BJ (cell line): ENCODE measurements at regions not wholly inside any gene's neighbourhood (a gene's known extent, or its start where the extent isn't known, plus 50 kb on each side); places are given as distances from the start of the nearest gene placed in this dataset.

Source experiments
- CTCF ChIA-PET: fragments of 350-600 bp; formaldehyde crosslinking; extraction: SDS; loops from one replicate; lab custom pipeline; 2021; ENCODE audit warnings: antibody characterized with exemption, inconsistent platforms; lab: Yijun Ruan, JAX
- POLR2A ChIA-PET: fragments of 300-600 bp; sonication (Branson Sonifier 250); formaldehyde crosslinking; extraction: SDS; loops from one replicate; lab custom pipeline; 2021; ENCODE audit warnings: antibody characterized with exemption; lab: Charles Lee
- DNase-seq: peaks from one replicate; pipeline ENCODE4 v3.0.0-alpha.2; 2011; ENCODE audit warnings: low read depth
- H3K27me3 ChIP-seq: 2 replicates; pipeline ENCODE4 v1.6.0; 2011; ENCODE audit warnings: low read length; ENCODE audit not compliant: control insufficient read depth, insufficient read depth
- H3K36me3 ChIP-seq: 2 replicates; pipeline ENCODE4 v1.5.1; 2011; ENCODE audit warnings: low read length; ENCODE audit not compliant: control insufficient read depth, insufficient read depth
- H3K4me3 ChIP-seq: 2 replicates; pipeline ENCODE4 v1.5.1; 2011; ENCODE audit warnings: low read depth, mild to moderate bottlenecking, control low read depth, low read length
- CTCF ChIP-seq: IDR thresholded peaks from 2 replicates; pipeline ENCODE4 v1.5.1; 2011; ENCODE audit warnings: low read depth, mild to moderate bottlenecking, control low read depth, inconsistent platforms, low read length, moderate library complexity; ENCODE audit not compliant: insufficient read depth

- TF ChIP-seq CTCF: no peak
- ChIA-PET POLR2A (no interaction called here), CTCF (no interaction called here)
Observed at GRCh38 chr1:83798965-83799364, 200.0 kb downstream of the TTLL7 start.

DNA sequence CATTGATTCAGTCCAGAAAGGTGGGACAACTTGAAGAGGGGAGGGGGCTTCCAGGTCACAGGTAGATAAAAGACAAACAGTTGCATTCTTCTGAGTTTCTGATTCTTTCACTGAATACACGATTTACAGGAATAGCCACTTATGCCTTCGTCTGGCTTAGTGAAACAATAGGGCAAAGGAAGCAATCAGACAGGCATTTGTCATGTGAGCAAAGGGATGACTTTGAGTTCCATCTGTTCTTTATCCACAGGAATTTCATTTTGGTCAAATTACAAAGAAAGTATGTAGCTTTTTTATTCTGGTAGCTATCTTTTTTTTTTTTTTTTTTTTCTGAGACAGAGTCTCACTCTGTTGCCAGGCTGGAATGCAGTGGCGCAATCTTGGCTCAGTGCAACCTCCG, 202.5 kb downstream of the TTLL7 start:
- peak; percentile 51 for DNase-seq
- CTCF ChIA-PET: no interaction called here
- Histone ChIP-seq H3K36me3 (no peaks in the 10 kb centered on the region), H3K27me3 (no peaks in the 10 kb centered on the region), H3K4me3 (no peak overlapping the region)
- POLR2A ChIA-PET: no interaction called here
- TF ChIP-seq CTCF: no peak

More at GRCh38 chr1:83798965-83799364, 200.0 kb downstream of the TTLL7 start:
- no peaks in the 10 kb centered on the region for H3K27me3 ChIP-seq
- no peaks in the 10 kb centered on the region for H3K36me3 ChIP-seq
- H3K4me3 ChIP-seq: no peak overlapping the region
- no peak for DNase-seq

- no peak overlapping the region for H3K4me3 ChIP-seq
- H3K27me3 ChIP-seq: no peaks in the 10 kb centered on the region
- ChIA-PET POLR2A (no interaction called here), CTCF (no interaction called here)
- no peak for TF ChIP-seq CTCF
- no peak for DNase-seq
- no peaks in the 10 kb centered on the region for H3K36me3 ChIP-seq
Observed at GRCh38 chr1:83794384-83794783, 204.5 kb downstream of the TTLL7 start.

- no peaks in the 10 kb centered on the region for H3K36me3 ChIP-seq
- no peak overlapping the region for H3K4me3 ChIP-seq
- no peaks in the 10 kb centered on the region for H3K27me3 ChIP-seq
- ChIA-PET POLR2A (no interaction called here), CTCF (no interaction called here)
- DNase-seq: peak; percentile 31
- TF ChIP-seq CTCF: no peak
Observed at GRCh38 chr1:83791821-83792437, 207.0 kb downstream of the TTLL7 start.

GRCh38 chr1:83790446-83790845, 208.5 kb downstream of the TTLL7 start:
- Histone ChIP-seq H3K27me3 (no peaks in the 10 kb centered on the region), H3K4me3 (no peak overlapping the region), H3K36me3 (no peaks in the 10 kb centered on the region)
- DNase-seq: no peak
- no peak for TF ChIP-seq CTCF
- ChIA-PET POLR2A (no interaction called here), CTCF (no interaction called here)
